IPS-18a (cell line): ENCODE measurements at regions not wholly inside any gene's neighbourhood (a gene's known extent, or its start where the extent isn't known, plus 50 kb on each side); places are given as distances from the start of the nearest gene placed in this dataset.

Experiments used
- H3K27ac ChIP-seq: one replicate; pipeline ENCODE4 v1.5.1; 2013; ENCODE audit warnings: low read length
- H3K27me3 ChIP-seq: one replicate; pipeline ENCODE4 v1.6.1; 2013; ENCODE audit warnings: mild to moderate bottlenecking, low read length; ENCODE audit not compliant: control insufficient read depth, insufficient read depth
- H3K36me3 ChIP-seq: one replicate; pipeline ENCODE4 v1.6.1; 2013; ENCODE audit warnings: low read depth, low read length; ENCODE audit not compliant: control insufficient read depth
- H3K4me1 ChIP-seq: one replicate; pipeline ENCODE4 v1.6.1; 2013; ENCODE audit warnings: low read depth, low read length; ENCODE audit not compliant: control insufficient read depth
- H3K4me3 ChIP-seq: one replicate; pipeline ENCODE4 v1.5.1; 2013; ENCODE audit warnings: low read length
- H3K9ac ChIP-seq: one replicate; pipeline ENCODE4 v1.6.1; 2013; ENCODE audit warnings: mild to moderate bottlenecking, low read length, moderate library complexity
- H3K9me3 ChIP-seq: one replicate; pipeline ENCODE4 v1.6.1; 2013; ENCODE audit warnings: low read depth, low read length; ENCODE audit not compliant: control insufficient read depth

DNA sequence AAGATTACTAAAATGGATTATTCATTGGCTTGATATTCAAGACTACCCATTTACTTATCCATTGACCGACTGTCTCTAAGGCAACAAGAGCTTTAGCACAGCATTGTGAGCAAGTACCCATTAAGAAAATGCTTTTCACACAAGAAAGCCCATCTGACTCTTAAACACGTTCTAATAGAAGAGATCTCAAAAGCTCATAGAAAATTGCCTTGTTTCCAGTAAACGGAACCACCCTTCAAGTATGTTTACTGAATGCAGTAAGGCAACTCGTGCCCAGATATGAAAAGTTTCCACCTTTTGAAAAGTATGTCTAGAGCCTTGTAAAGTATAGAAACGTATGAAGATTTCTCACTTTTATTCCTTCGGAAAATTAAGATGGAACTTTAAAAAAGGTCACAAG is 655.3 kb upstream of the ALCAM start:
- Histone ChIP-seq H3K27me3 (no peaks in the 10 kb centered on the region), H3K4me3 (no peak overlapping the region), H3K36me3 (no peaks in the 10 kb centered on the region), H3K9ac (no peak overlapping the region), H3K4me1 (no peaks in the 10 kb centered on the region), H3K27ac (no peak overlapping the region), H3K9me3 (no peaks in the 10 kb centered on the region)

DNA sequence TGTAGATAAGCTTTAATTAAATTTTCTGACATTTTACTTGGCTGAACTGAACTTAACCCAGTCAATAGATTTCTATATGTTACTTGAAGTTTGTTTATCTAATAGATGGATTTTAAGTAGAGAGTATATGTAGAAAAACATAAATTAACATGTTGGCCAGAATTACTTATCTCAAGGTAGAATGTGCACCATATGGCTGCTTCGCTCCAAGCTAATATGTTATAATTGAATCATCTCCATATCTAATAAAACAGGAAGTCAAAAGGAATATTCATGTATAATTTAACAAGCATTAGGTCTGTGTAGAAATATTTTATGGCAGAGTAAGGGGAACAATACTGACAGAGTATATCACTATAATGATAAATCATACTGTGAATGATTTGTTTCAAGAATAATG is 650.7 kb upstream of the ALCAM start:
- H3K27me3 ChIP-seq = no peaks in the 10 kb centered on the region
- no peaks in the 10 kb centered on the region for H3K36me3 ChIP-seq
- H3K4me3 ChIP-seq = no peak overlapping the region
- H3K4me1 ChIP-seq = no peaks in the 10 kb centered on the region
- no peak overlapping the region for H3K27ac ChIP-seq
- no peaks in the 10 kb centered on the region for H3K9me3 ChIP-seq
- no peak overlapping the region for H3K9ac ChIP-seq

DNA sequence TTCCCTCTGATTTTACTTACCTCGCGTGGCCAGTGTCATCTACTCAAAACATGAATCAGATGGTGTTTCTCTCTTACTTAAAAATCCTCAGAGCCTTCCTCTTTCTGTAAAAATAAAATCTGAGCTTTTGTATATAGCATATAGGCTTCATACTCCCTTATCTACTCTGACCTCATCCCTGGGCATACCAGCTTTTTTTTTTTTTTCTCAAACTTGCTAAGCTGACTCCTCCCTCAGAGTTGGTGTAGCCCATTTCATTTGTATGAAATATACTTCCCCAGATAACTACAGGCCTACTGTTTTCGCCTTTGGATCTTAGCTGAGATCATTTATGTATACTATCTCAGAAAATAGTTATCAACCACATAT is 648.9 kb upstream of the ALCAM start:
- H3K9me3 ChIP-seq = no peaks in the 10 kb centered on the region
- no peaks in the 10 kb centered on the region for H3K4me1 ChIP-seq
- no peaks in the 10 kb centered on the region for H3K27me3 ChIP-seq
- H3K36me3 ChIP-seq = no peaks in the 10 kb centered on the region
- H3K4me3 ChIP-seq = no peak overlapping the region
- H3K27ac ChIP-seq = no peak overlapping the region
- no peak overlapping the region for H3K9ac ChIP-seq

DNA sequence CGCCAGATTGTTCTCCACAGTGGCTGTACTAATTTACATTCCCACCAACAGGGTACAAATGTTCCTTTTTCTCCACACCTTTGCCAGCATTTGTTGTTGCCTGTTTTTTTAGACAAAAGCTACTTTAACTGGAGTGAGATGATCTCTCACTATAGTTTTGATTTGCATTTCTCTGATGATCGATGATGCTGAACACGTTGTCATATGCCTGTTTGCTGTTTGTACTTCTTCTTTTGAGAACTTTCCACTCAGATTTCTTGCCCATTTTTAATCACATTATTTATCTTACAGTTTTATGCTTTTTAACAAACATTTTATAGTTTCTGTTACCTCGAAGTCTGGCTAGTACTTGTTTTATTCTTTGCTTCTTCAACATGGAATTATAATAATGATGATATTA is 643.7 kb upstream of the ALCAM start:
- Histone ChIP-seq H3K9me3 (no peaks in the 10 kb centered on the region), H3K4me3 (no peak overlapping the region), H3K27ac (no peak overlapping the region), H3K4me1 (no peaks in the 10 kb centered on the region), H3K36me3 (no peaks in the 10 kb centered on the region), H3K9ac (no peak overlapping the region), H3K27me3 (no peaks in the 10 kb centered on the region)

DNA sequence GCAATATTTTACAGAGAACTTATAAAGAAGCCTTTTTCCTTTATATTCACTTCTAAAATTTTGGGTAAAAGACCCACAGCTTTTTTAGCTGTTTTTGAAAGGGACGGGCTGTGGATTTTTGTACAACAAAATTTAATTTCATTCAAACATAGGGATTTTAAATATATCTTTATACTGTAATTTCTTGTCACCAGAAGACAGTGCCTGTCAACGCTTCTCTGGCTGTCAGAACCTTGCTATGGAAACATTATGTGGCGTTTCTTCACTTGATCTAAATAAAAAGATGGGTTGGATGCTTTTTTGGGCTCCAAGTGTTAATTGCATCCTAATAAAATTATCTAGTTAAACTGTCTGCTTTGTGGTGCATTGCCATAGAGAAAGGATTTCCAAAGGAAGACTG is 635.6 kb upstream of the ALCAM start:
- H3K9ac ChIP-seq = no peak overlapping the region
- H3K27me3 ChIP-seq = no peaks in the 10 kb centered on the region
- no peaks in the 10 kb centered on the region for H3K4me1 ChIP-seq
- H3K36me3 ChIP-seq = no peaks in the 10 kb centered on the region
- no peak overlapping the region for H3K27ac ChIP-seq
- H3K4me3 ChIP-seq = no peak overlapping the region
- no peaks in the 10 kb centered on the region for H3K9me3 ChIP-seq

DNA sequence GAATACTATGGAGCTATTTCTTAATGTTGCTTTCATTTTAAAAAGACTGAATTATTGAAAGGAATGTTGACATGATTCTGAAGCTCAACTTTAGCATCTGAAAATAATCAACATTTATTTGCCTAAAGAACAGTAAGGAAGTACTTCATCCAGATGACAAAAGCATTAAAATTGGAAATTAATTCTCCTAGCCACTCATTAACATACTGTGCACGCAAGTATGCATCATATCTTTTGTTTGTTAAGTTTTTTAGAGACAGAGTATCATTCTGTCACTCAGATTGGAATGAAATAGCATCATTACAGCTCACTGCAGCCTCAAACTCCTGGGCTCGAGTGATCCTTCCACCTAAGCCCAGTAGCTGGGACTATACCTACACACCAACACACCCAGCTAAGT is 632.1 kb upstream of the ALCAM start:
- H3K4me1 ChIP-seq = no peaks in the 10 kb centered on the region

DNA sequence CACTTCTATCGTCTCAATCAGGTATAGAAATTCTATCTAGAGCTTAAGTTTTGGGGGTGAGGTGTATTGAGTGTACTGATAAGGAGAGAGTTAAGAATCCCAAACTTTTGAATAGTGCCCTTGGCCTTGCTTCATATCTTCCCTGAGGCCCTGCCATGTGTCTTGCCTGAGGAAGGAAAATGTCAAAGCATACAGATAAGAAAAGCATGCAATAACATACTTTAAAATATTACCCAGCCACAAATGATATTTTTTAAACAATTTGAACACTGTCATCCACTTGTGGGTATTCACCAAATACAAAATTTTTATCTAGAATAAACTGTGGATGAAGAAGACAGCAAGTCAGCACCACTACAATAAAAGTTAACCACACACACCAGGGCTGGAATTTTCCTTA is 631.0 kb upstream of the ALCAM start:
- no peak overlapping the region for H3K4me3 ChIP-seq

More for the DNA sequence above, 632.1 kb upstream of the ALCAM start:
- Histone ChIP-seq H3K9ac (no peak overlapping the region), H3K27ac (no peak overlapping the region), H3K27me3 (no peaks in the 10 kb centered on the region), H3K4me3 (no peak overlapping the region), H3K36me3 (no peaks in the 10 kb centered on the region), H3K9me3 (no peaks in the 10 kb centered on the region)

DNA sequence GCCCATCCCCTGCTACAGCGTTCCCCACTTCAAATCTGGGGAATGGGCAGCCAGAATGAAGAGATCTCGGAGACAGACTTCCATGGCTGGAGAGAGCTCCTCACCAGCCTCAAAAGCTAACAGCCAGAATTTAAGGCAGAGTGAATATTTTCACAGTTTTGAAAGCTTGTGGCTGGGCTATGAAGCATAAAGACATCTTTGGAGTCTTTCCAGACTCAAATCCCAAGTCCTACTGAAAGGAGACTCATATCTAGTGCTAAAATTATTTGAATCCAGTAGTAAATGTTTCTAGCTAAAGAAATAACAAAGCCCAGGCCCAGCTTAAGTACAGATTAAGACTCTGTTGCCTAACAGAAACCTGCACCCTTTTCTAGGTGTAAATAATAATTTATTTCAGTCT is 628.4 kb upstream of the ALCAM start:
- Histone ChIP-seq H3K27ac (no peak overlapping the region), H3K27me3 (no peaks in the 10 kb centered on the region), H3K4me1 (no peaks in the 10 kb centered on the region), H3K9ac (no peak overlapping the region), H3K36me3 (no peaks in the 10 kb centered on the region), H3K4me3 (no peak overlapping the region), H3K9me3 (no peaks in the 10 kb centered on the region)

More for the DNA sequence above, 631.0 kb upstream of the ALCAM start:
- H3K9me3 ChIP-seq = no peaks in the 10 kb centered on the region
- H3K27me3 ChIP-seq = no peaks in the 10 kb centered on the region
- H3K27ac ChIP-seq = no peak overlapping the region
- H3K9ac ChIP-seq = no peak overlapping the region
- H3K4me1 ChIP-seq = no peaks in the 10 kb centered on the region
- no peaks in the 10 kb centered on the region for H3K36me3 ChIP-seq

DNA sequence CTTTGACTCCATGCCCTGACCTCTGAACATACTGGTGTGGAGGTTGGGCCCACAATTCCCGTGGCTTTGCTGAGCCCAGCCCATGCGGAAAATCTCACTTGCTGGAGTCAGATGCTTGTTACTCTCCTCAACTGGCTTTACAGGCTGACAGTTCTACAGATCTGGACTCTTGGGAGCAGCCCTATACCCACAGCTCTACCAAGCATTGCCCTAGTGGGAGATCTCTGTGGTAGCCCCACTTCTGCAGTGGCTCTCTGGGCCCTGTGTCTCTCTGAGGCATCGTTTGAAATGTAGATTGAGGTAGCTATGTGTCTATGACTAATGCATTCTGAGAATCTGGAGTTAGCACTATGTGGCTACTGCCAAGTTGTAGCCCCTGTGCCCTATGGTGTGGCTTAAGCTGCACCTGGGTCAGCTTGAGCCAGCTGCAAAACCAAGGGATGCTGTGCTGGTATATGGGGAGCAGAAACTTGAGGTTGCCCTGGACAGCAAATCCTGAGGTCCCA is 625.8 kb upstream of the ALCAM start:
- Histone ChIP-seq H3K27me3 (no peaks in the 10 kb centered on the region), H3K36me3 (no peaks in the 10 kb centered on the region), H3K27ac (no peak overlapping the region), H3K9ac (no peak overlapping the region), H3K4me1 (no peaks in the 10 kb centered on the region), H3K4me3 (no peak overlapping the region), H3K9me3 (no peaks in the 10 kb centered on the region)

DNA sequence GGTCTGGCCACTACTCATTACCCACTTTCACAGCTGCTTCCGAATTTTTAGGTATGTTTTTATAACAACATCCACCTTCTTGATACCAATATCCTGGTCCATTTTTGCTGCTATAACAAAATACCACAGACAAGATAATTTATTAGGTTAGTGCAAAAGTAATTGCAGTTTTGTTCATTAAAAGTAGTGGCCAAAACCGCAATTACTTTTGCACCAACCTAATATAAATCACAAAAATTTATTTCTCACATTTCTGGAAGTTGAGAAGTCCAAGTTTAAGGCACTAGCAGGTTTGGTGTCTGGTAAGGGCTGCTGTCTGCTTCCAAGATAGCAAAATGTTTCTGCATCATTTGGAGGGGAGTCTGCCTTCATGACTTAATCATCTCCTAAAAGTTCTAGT is 624.7 kb upstream of the ALCAM start:
- H3K4me1 ChIP-seq = no peaks in the 10 kb centered on the region
- no peaks in the 10 kb centered on the region for H3K27me3 ChIP-seq

DNA sequence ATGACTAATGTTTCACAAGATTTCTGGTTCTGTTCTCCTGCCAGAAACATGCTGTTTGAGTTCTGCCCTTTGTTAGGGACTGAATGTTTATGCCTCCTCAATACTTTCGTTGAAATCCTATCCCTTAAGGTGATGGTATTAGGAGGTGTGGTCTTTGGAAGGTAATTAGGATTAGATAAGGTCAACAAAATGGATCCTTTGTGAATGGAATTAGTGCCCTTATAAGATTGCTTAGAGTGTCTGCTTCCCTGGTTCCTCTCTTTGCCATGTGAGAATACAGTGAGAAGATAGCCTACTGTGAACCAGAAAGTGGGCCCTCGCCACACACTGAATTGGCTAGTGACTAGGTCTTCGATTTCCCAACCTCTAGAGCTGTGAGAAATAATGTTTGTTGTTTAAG is 621.4 kb upstream of the ALCAM start:
- H3K36me3 ChIP-seq = no peaks in the 10 kb centered on the region
- no peak overlapping the region for H3K4me3 ChIP-seq
- no peak overlapping the region for H3K9ac ChIP-seq
- no peaks in the 10 kb centered on the region for H3K27me3 ChIP-seq
- no peaks in the 10 kb centered on the region for H3K9me3 ChIP-seq
- no peak overlapping the region for H3K27ac ChIP-seq
- no peaks in the 10 kb centered on the region for H3K4me1 ChIP-seq

More for the DNA sequence above, 624.7 kb upstream of the ALCAM start:
- Histone ChIP-seq H3K9ac (no peak overlapping the region), H3K27ac (no peak overlapping the region), H3K36me3 (no peaks in the 10 kb centered on the region), H3K4me3 (no peak overlapping the region), H3K9me3 (no peaks in the 10 kb centered on the region)

DNA sequence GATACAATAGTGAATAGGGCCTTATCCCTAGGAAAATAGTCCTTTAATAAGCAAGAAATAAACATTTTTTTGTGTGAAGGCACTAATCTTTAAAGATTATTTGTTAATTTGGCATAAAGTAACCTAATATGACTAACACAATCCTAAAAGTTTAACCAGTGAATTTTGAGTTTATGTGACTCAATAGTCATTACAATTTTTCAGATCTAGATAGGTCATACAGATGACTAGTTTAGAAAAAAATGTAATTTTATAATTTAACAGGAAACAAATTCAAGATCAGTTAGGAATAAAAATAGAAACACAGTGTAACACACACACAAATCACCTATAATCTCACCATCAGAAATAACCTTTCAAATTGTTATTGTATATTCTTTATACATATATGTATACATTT is 620.7 kb upstream of the ALCAM start:
- H3K4me3 ChIP-seq = no peak overlapping the region
- H3K27me3 ChIP-seq = no peaks in the 10 kb centered on the region
- no peaks in the 10 kb centered on the region for H3K4me1 ChIP-seq
- H3K27ac ChIP-seq = no peak overlapping the region
- no peak overlapping the region for H3K9ac ChIP-seq
- H3K36me3 ChIP-seq = no peaks in the 10 kb centered on the region
- no peaks in the 10 kb centered on the region for H3K9me3 ChIP-seq
